ENCODE measurements at regions not wholly inside any gene's neighbourhood (a gene's known extent, or its start where the extent isn't known, plus 50 kb on each side); places are given as distances from the start of the nearest gene placed in this dataset.
"Not testable (repeated sequence)": the region's sequence is repeated elsewhere in the genome, so short reads cannot be mapped to it uniquely, and the experiment has no call there.

DNA sequence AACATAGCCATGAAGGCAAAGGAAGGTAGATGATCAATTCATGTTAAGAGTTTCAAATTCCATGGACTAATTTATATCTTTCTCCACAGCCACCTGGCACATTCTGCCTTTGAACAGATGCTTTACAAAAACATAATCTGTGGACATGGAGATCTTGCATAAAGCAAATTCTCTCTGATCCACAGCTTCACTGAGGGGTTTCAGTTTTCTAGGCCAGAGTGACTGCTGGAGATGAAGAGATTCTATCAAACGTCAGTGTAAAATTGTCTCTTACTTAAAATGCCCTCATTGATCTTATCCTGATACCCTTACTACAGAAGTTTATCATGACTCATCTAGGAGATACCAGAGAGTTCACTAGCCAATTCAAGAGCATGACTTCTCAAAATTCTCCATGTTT is 291.6 kb downstream of the DAD1 start:
- no peak for DNase-seq (ENCODE audit: low read depth)

- DNase-seq (ENCODE audit: low read depth) = no peak
Observed at GRCh38 chr14:22296722-22297121, 292.3 kb downstream of the DAD1 start.

GRCh38 chr14:22296088-22296487 is 292.9 kb downstream of the DAD1 start:
- no peak for DNase-seq (ENCODE audit: low read depth)

DNA sequence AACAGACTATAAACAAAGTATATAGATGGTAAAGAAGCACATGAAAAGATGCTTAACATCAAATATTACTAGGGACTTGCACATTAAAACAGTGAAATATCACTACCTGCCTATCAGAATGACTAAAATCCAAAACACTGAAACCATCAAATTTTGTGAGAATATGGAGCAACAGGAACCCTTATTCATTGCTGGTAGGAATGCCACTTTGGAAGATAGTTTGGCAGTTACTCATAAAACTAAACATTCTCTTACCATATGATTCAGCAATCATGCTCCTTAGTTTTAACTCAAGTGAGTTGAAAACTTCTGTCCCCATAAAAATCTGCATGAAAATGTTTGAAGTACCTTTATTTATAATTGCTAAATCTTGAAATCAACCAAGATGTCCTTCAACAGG is 297.6 kb downstream of the DAD1 start:
- no peak for DNase-seq (ENCODE audit: low read depth)

GRCh38 chr14:22289570-22289969 is 299.5 kb downstream of the DAD1 start:
- DNase-seq (ENCODE audit: low read depth) = no peak

GRCh38 chr14:22285991-22286390 is 303.0 kb downstream of the DAD1 start:
- DNase-seq (ENCODE audit: low read depth) = no peak

DNA sequence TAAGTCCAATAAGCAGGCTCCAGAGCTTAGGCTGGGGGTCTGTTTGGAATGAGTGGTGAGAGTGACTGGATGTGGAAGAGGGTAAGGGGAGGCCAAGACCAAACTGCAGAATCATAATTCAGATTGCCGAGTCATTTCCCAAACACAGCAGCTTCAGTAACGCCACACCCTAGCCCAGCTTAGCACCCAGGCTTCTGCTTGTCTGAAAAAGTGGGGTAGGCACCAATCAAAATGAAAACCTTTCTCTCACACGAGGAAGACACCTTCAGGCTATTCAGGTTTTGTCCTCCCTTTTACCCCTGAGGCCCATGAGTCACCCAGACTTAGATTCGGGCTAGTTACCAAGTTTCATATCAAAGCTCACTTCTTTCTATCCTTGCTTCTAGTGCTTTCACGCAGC is 306.1 kb downstream of the DAD1 start:
- no peak for DNase-seq (ENCODE audit: low read depth)

- DNase-seq (ENCODE audit: low read depth) = no peak
Observed at GRCh38 chr14:22282417-22282816, 306.6 kb downstream of the DAD1 start.

DNA sequence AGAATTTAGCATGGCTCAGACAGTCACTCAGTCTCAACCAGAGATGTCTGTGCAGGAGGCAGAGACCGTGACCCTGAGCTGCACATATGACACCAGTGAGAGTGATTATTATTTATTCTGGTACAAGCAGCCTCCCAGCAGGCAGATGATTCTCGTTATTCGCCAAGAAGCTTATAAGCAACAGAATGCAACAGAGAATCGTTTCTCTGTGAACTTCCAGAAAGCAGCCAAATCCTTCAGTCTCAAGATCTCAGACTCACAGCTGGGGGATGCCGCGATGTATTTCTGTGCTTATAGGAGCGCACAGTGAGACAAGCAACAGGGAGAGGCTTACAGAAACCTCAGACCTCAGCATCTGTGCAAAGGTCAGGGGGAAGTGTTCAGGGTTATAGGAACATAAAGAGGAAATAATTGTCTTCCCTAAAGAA is 307.6 kb downstream of the DAD1 start:
- not testable (repeated sequence) for DNase-seq (ENCODE audit: low read depth)

- DNase-seq (ENCODE audit: low read depth) = no peak
Observed at GRCh38 chr14:22280497-22281316, 308.3 kb downstream of the DAD1 start.

GRCh38 chr14:22276913-22277816 is 311.9 kb downstream of the DAD1 start:
- no peak for DNase-seq (ENCODE audit: low read depth)

GRCh38 chr14:22271838-22272799 is 316.9 kb downstream of the DAD1 start:
- DNase-seq (ENCODE audit: low read depth) = no peak

GRCh38 chr14:22268875-22269274 is 320.1 kb downstream of the DAD1 start:
- no peak for DNase-seq (ENCODE audit: low read depth)

DNA sequence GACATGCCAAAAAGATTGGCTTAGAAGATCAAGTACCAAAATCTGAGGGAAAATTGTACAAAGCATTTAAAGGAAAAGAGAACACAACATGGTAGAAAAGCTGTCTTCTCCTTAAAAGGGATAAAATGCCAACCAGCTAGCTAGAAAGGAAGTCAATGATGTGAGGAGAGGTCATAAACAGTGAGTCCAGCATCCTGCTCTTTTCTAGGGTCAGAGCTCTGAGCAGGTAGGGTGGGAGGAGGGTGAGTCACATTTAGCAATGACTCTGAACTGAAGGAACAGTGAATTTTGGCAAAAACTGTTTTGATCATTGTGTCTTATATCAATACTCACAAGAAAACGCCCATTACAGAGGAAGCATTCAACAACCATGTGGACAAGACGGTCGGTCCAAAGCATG is 322.3 kb downstream of the DAD1 start:
- no peak for DNase-seq (ENCODE audit: low read depth)

- DNase-seq (ENCODE audit: low read depth) = no peak
Observed at GRCh38 chr14:22266142-22266442, 322.9 kb downstream of the DAD1 start.

DNA sequence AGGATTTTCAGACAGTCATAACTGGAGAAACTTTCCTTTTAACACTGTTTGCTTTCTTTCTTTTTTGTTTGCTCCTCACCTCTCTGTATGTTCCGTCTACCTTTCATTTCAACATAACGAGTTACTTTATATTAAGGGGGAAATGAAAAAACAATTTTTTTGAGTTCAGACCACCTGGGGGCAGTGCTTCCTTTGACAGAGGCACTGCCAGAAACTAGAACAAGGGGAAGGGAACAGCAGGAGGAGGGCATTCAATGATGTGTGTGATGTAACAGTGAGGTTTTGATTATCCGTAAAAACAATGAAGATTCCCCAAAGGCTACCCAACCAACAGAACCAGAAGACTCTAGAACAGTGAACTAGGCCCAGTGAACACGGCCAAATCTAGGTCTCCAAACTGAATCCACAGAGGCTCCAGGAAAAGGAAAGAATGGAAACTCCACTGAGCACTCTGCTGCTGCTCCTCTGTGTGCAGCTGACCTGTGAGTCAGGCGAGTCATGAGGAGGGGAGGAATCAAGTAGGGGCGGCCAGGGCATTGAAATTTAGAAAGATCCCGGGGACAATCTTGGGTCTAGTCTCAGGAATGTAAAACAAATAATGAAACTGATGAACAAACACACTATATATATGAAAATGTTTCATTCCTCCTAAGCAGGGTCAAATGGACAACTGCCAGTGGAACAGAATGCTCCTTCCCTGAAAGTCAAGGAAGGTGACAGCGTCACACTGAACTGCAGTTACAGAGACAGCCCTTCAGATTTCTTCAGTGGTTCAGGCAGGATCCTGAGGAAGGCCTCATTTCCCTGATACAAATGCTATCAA is 323.5 kb downstream of the DAD1 start:
- no peak for DNase-seq (ENCODE audit: low read depth)

- DNase-seq (ENCODE audit: low read depth) = no peak
Observed at GRCh38 chr14:22264759-22265158, 324.3 kb downstream of the DAD1 start.

- DNase-seq (ENCODE audit: low read depth) = no peak
Observed at GRCh38 chr14:22263961-22264360, 325.1 kb downstream of the DAD1 start.

GRCh38 chr14:22262881-22263280 is 326.1 kb downstream of the DAD1 start:
- no peak for DNase-seq (ENCODE audit: low read depth)

- no peak for DNase-seq (ENCODE audit: low read depth)
Observed at GRCh38 chr14:22255017-22255950, 333.7 kb downstream of the DAD1 start.

Measured in T follicular helper cell (primary cell).